HG03565 (cell line): ENCODE measurements at regions not wholly inside any gene's neighbourhood (a gene's known extent, or its start where the extent isn't known, plus 50 kb on each side); places are given as distances from the start of the nearest gene placed in this dataset.
A peak's percentile ranks its signal among the peaks of the same experiment; 100 is the strongest.

Experiments
- ATAC-seq: cut with Tn5 transposase; IDR thresholded peaks from one replicate; pipeline ENCODE4 v1.9.1; 2021; ENCODE audit warnings: mild to moderate bottlenecking, moderate library complexity; ENCODE audit not compliant: unreplicated experiment

DNA sequence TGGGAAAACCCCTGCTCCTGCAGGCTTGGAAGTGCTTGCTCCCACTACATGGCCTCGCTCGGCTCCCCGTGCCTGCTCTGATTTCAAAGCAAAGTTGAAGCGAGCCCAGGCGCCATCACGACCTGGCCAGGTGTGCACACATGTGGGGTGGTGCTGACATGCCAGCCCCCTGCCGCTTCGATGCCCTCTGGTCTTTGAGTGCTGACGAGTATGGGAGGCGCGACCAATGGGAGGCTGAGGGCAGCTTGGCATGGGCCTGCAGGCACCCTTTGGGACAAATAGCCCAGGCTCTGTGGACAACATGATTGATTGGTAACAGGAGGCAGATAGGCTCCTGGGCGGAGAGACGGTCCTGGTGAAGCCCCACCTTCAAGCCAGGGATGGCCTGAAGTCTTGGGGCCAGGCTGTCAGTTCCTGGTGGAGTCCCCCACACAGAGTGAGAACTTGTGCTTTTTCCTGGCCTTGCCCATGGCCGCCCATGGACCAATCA is 252.4 kb upstream of the SEMA3A start:
- ATAC-seq, result no peak

DNA sequence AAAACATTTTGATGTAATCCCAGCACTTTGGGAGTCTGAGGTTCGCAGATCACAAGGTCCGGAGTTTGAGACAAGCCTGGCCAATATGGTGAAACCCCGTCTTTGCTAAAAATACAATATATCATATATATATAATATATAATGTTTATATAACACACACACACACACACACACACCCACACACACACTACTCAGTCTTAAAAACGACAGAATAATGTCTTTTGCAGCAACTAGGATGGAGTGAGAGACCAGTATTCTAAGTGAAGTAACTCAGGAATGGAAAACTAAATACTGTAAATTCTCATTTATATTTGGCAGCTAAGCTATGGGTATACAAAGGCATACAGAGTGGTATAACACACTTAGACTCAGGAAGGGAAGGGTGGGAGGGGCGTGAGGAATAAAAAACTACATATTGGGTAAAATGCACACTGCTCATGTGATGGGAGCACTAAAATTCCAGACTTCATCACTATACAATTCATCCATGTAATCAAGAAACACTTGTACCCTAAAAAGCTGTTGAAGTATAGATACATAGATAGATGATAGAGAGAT is 231.2 kb upstream of the SEMA3A start:
- ATAC-seq, result no peak

DNA sequence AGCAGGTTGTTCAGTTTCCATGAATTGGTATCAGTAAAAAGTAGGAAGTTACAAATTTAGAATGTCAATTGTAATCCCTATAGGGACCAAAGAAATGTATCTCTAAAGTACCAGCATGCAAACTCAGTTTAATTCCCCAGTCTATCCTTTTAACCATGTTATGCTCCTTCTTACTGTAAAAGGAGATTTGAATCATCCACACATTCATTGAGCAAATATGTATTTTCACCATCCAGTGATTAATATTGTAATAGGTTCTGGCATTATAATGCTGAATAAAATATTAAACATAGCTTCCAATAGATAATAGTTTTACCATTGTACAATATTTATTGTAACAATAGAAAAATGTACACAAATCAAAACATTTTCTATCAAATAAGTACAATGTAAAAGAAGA is 228.2 kb upstream of the SEMA3A start:
- ATAC-seq, result no peak

DNA sequence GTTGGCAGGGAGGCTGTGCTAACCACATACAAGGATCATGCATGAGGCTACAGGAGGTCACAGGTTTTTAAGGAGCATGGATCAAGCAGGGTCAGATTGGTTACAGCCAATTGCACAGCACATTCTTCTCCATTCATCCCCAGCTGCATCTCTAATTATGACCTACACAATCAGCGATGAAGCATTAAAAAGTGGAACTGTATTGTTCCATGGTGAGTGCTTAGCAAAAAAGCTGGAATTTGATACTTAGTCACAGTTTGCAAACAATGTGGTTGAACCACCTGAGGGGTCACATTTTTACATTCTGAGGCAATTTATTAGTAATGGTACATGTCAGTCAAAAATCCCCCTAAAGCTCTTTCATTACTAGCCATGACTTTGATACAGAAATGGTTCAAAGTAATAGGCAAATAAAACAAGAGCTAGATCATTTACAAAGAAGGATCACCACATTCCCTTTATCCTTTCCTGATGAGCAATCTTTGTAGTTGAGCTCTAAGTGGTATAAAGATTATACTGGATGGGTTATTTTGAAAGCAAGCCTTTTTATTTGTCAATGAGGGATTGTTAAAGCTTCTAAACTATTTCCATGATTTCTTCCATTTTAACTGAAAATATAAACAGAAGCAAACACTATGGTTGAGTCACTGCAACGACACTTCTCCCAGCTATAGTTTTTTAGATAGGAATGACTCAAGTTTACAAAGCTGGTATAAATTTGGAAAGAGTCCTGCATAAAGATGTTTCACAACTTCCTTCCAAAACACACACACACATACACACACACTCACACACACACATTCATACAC is 217.8 kb upstream of the SEMA3A start:
- no peak for ATAC-seq

DNA sequence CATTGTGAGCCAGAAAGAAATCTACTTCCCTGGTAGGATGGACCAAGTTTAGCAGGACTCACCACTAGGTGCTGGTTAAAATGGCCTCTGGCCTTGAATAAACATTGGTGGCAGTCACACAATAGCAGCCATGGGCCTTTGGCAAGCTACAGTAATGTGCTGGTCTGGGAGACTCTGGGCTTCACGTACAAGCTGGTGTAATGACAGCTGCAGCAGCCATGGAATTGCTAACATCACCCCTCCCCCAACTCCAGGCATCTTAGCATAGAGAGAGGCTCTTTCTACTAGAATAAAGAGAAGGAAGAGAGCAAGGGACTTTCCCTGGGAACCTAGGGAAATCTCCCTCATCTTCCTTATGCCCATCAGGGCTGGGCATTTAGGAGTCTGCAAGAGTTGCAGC is 205.1 kb upstream of the SEMA3A start:
- no peak for ATAC-seq

DNA sequence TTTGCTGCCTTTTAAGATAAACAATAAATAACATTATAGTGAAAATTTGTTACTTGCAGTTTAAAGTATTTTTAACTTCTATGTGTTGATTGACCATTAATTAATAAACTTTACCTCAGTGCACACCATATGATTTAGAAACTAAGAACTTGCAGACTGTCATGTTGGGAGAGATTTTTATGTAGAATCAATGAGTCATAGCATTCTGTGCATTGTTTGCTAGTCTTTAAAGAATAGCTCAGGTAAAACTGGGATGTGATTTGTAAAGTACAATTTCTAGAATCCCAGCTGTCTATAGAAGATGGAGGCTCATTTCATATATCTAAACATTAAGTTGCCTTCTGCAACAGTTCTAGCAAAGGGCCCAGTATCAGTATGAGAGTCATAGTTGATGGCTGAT is 199.6 kb upstream of the SEMA3A start:
- no peak for ATAC-seq

DNA sequence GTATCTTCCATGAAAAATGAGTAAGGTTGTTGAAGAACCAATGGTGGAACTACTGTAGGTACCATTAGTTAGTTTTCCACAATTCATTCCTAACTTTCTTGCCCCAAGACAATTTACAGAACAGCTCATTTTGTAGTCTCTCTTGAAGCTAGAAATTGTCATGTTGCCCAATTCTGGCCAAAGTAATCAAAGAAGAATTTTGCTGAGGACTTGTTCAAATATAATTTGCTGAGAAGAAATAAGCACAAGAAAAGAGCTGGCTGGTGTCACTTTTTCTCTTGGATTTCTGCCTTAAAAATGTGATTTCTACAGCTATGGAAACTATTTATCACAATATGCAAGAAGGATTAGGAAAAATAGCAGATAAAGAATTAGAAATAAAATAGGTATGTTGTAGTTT is 199.2 kb upstream of the SEMA3A start:
- no peak for ATAC-seq

DNA sequence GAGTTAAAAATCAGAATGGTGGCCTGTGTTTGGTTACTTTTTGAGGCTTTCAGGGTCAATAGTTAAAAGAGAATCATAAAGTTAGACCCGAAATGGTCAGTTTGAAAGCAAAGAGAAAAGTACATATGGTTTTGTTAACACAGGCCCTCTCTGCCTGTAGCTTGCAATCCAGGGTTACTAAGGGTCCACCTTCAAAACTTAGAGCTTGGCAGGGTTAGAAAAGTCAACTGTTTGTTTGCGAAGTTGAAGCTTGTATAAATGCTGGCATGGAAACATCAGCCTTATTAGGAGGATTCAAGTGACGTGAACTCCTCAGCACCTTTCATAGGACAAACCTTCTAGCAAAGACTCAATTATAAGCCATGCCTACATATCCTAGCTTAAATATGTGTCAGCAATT is 196.3 kb upstream of the SEMA3A start:
- ATAC-seq, result no peak

DNA sequence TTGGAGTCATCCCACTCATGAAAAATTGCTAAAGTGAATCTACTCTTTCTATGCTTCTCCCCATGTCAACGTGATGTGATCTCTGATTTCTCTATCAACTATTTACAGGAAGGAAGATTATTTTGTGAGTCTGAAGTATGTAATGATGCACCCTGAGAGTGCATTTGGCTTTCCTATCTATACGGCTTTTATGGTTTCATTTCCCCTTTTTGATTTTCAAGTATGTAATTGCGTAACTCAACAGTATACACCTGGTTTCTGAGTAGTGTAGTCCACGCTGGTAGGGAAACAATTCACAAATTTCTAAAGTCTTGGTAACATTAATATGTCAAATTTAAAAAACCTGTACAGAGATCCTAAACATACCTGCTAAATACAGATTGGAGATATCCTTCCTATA is 194.7 kb upstream of the SEMA3A start:
- peak; percentile 100 for ATAC-seq

DNA sequence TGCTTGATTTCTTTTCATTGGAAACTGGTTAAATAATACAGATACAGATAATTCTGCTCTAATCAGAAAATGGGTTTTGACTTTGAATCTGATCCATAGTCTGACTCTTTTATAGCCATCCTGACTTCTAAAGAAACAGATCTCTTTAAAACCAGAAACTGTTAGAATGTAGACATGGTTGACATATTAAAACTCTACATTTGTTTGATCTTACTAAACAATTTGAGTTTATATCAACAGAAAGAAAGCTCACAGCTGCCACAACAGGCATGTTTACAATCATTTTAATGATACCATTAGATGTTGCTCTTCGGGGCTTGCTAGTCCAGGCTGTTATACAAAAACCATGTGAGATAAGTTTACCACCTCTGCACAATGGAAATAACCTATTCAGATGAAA is 193.0 kb upstream of the SEMA3A start:
- no peak for ATAC-seq

DNA sequence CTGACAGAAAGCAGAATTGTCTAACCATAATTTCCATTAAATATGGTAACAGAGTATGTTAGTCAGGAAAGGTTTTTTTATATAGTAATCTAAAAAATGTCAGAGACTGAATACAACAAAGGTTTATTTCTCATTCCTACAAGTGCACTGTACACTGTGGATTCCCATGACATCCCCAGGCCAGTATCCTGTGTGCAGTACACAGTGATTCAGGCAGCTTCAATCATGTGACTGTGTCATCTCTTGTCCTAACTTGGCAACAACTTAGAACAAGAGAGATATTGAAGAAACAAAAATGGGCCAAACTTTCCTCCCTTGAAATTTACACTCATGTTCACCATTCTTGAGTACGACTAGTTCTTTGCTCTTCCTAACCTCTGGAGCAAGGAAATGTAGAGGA is 189.8 kb upstream of the SEMA3A start:
- ATAC-seq, result no peak

DNA sequence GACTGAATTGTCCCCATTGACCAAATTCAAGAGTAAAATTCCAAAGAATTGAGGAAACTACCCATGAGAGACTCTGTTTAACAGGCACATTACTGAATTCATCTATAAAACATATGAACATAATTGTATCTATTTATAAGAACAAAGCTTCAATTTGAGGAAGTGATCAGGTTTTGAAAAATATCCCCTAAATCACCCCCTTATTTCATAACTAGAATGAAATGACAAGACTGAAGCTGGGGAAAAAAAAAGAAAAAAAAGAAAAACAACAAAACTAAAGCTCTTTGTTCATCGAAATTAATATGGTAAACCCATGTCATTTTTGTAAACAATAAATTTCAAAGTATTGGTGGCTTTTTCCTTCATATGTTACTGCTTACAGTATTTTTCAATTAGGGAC is 184.9 kb upstream of the SEMA3A start:
- no peak for ATAC-seq

DNA sequence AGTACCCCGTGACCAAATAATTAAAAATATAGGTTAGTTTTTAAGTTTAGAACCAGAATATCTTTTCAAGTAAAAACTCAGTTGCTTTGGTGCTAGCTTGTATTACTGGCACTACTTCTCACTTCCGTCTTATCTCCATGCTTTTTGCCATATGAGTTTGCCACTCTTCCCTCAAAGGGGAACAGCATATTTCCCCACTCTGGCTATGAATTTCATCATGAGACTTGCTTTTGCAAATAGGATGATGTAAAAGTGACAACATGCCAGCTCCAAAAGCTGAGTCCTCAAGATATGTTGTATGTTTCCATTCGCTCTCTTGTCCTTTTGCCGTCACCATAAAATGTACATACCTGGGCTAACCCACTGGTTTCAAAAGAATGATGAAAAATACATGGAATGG is 178.1 kb upstream of the SEMA3A start:
- ATAC-seq, result no peak

DNA sequence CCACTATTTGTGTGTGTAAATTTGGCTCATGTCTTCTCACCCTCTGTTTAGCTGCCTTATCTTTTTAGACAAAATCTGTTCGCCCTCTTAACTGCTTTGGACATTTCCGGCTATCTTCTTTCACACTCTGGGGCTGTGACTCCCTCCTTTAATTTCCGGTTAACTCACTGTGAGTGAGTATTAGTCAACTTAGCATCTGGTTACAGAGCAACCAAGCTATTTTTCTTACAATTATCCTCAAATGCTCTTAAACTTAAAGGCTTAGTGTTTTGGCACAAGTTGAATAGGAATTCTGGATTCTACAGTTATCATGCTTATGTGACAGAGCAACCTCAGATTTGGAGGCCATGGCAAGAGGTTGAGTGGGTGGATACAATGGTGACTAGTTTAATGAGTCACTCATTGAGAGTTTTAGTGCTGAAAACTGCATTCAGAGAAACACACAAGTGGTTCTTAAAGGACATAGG is 177.6 kb upstream of the SEMA3A start:
- ATAC-seq, result no peak

DNA sequence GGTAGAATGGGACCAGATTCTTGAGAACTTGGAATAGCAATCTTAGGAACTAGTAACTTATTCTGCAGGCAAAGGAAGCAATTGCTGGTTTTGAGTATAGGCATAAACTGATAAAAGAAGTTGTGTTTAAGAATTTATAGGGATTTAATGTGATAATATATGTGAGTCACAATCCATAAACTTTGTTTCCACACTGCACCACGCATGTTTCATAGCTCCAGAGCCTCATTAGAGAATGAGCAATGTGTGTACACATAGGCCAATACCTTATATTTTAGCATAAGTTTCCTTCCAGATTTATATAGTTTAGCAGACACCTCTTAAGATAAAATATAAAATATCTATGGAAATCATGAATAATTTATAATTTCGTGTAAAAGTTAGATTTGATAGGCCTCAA is 175.5 kb upstream of the SEMA3A start:
- ATAC-seq, result no peak

DNA sequence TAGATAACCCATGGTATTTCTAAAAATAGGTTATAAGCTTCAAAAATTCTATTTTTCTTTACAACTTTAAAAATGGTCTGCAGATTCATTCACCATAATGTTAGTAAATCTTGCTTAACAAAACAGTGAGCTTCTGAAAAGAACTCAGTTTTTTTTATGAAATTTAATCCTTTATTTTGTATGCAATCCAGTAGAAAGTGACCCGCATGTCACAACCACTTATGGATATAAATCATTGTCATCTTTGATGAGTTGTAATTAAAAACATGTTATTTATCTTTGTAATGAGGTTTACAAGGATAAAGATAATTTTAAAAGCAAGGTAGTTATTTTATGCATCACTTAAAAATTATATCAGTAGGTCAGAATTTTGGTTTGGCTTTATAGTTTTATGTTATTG is 173.5 kb upstream of the SEMA3A start:
- no peak for ATAC-seq

DNA sequence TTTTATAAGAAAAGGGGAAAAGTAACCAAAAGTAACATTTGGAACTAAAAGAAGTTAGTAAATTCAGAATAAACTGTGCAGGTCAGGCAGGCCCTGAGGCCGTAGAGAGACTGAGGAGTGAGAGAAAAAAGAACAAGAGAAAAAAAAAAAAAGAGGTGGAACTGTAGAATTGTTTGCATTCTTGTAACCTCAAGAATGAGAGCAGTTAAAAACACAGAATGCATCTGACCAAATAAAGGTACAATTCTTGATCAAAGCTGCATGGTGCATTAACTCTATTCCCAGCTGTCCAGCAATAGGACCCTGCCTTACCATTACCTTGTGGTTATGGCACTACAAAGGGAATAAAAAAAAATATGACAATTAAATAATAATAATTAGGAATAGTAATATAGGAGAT is 170.1 kb upstream of the SEMA3A start:
- no peak for ATAC-seq

DNA sequence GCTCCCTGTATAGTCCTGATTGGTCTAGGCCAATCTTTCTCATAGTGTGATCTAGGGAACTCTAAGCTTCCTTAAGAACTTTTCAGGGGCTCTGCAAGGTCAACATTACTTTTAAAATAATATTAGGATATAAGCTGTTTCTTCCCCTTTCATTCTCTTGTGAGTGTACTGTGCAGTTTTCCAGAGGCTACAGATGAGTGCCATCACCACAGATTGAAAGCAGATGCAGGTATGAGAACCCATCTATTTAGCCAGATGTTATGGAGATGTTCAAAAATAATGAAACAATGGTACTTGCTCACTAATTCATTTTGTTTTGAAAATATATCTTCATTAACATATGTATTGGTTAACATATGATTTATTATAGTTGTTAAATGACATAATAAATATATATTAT is 169.2 kb upstream of the SEMA3A start:
- ATAC-seq, result no peak

DNA sequence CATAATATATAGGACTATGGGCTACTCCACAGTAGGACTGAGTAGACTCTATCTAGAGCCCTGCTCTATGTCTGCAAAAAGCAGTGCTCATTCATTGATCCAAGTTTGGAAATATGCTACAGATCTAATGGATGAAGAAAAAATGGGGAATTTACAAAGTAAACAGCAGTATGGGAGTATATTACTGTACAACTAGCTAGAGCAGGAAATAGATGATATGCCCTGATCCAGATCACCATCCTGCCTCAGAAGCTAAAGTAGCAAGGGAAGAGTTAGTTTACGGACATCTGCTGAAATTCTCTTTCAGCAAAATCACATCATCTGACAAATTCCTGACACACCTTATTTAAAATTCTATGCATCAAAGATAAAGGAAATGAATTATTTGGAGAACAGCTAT is 168.2 kb upstream of the SEMA3A start:
- no peak for ATAC-seq

DNA sequence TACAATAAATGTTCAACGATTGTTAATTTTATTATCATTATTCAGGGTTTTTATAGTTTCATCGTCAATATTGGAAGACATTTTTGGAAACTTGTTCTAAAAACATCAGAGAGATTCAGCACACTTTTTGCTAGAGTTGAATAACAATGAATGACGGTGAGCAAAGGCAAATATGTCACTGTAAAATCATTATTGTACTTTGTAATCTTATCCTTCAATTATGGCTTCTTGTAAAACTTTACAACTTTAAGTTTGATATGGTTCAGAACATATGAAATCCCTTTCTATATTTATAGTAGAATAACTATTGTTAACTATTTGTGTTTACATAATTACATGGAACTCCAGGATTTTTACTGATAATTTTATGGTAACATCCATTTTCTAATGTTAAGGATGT is 167.8 kb upstream of the SEMA3A start:
- ATAC-seq, result no peak

DNA sequence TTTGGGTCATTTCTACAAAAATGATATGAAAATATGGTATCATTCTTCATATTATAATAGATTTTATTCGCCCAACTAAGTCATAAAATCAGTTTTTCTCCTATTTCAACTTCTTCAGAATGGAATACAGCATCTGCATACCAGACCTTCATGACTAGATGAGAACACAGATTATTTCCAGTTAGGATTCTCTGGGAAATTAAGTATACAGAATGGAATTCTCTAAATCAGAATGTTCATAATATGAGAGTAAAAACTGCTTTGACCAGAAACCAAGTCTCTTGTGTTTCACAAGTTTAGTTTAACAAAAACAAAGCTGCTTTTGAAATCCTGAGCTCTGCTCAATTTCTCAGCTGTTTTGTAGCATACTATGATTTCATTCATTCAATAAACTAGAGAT is 160.3 kb upstream of the SEMA3A start:
- ATAC-seq, result no peak

DNA sequence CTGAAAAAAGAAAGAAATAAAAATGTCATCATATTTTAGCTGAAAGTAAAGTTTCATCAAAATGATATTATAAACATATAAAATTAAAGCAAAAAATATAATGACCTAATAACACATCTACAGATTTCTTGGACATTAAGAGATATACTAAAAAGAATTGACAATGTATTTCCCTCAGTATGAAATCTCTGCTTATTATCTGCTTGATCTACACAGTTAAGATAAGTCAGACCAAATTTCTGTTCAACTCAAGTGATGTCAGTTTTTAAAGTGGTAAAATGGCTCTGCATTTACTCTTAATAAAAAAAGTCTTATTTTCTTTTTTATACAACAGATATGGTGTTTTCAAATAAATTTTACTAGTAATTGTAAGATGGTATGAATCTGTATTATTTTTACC is 159.4 kb upstream of the SEMA3A start:
- ATAC-seq, result no peak

DNA sequence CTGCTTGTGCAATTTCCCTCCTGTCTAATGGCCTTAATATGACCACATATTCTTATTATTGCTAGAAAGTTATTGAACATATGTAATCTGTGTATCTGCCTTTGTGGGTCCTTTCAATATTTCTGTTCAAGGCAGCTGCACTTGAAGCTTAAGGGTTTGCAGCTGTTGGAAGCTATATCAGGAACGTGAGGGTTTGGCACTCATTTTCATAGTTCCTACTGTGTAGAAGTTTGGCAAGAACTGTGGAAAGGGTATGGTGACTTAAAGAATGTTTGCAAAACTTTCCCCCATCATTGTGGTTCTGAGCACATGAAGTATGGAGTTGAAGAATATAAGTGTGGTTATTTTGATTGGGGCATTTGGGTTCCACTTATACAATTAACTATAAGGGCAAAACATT is 144.7 kb upstream of the SEMA3A start:
- ATAC-seq, result no peak
